SIG-M5 treated with dmso at 0.1 percent for 504 hours (cell line): ENCODE measurements at regions not wholly inside any gene's neighbourhood (a gene's known extent, or its start where the extent isn't known, plus 50 kb on each side); places are given as distances from the start of the nearest gene placed in this dataset.
"Not testable (repeated sequence)": the region's sequence is repeated elsewhere in the genome, so short reads cannot be mapped to it uniquely, and the experiment has no call there.

ENCODE experiments used
- DNase-seq: peaks from one replicate; lab custom pipeline; 2025; ENCODE audit not compliant: unreplicated experiment; lab: John Stamatoyannopoulos, UW

DNA sequence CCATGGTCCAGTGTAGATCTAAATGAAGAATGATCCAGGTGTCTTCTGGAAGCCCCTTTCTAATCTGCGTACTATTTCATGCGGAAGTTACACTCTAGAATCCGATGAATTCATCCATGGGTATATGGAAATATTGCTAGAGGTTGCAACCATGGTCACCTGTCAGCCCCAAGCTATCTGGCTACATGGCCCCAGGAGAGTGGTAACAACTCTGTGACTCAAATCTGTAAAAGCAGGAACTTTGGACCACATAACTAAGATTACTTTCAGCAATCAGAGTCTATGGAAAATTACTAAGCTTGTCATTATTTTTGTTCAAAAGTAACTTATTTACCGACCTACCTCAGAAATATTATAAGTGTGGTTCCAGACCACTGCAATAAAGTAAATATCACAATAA is 150.6 kb upstream of the MED14 start:
- no peak for DNase-seq

DNA sequence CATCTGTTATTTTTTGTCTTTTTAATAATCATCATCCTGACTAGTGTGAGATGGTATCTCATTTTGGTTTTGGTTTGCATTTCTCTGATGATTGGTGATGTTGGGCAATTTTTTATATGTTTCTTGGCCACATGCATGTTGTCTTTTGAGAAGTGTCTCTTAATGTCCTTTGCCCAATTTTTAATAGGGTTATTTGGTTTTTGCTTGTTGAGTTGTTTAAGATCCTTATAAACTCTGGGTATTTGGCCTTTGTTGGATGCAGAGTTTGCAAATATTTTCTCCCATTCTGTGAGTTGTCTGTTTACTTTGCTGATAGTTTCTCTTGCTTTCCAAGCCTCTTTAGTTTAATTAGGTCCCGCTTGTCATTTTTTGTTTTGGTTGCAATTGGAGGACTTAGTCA is 152.1 kb upstream of the MED14 start:
- DNase-seq: no peak

DNA sequence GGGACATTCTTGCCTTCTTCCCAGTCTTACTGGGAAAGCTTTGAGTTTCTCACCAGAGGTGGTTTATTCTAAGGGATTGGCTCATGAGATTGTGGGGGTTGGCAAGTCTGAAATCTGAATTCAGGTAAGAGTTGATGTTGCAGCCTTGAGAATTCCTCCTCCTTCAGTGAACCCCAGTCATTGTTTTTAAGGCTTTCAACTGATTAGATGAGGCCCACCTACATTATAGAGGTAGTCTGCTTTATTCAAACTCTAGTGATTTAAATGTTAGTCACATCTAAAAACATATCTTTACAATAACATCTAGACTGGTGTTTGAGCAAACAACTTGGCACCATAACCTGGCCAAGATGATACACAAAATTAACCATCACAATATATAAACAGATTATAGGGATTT is 156.5 kb upstream of the MED14 start:
- no peak for DNase-seq

DNA sequence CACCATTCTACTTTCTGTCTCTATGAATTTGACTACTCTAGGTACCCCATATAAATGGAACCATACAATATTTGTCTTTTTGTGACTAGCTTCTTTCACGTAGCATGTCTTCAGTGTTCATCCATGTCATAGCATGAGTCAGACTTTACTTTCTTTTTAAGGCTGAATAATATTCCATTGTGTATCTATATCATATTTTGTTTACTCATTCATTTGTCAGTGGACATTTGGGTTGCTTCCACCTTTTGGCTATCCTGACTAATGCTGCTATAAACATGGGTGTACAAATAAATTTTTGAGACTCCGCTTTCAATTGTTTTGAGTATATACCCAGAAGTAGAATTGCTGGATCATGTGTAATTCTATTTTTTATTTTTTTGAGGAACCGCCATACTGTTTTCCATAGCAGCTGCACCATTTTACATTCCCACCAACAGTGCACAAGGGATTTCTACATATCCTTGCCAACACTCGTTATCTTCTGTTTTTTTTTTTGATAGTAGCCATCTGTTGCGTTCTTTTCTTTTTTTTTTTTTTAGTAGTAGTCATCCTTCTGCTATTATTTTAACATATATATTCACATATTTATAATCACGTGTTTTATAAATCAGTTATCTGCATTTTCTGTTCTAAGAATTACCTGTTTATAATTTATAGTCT is 158.0 kb upstream of the MED14 start:
- DNase-seq: no peak

DNA sequence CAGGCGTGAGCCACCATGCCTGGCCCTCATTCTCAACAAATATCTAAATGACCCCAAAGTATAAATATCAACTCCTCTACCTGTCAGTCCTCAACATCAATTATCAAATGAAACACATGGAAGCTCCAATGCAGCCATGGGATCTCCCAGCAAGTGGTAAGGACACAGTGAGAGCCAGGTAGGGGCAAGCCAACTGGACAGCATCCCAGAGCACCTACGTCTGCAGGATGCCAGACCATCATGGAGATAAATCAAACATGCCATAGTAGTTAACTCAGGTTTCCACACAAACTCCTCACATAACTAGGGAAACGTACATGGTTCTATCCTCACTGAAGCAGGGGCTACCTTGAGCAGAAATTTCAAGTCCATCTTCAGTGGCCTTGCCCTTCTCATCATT is 159.9 kb upstream of the MED14 start:
- no peak for DNase-seq

DNA sequence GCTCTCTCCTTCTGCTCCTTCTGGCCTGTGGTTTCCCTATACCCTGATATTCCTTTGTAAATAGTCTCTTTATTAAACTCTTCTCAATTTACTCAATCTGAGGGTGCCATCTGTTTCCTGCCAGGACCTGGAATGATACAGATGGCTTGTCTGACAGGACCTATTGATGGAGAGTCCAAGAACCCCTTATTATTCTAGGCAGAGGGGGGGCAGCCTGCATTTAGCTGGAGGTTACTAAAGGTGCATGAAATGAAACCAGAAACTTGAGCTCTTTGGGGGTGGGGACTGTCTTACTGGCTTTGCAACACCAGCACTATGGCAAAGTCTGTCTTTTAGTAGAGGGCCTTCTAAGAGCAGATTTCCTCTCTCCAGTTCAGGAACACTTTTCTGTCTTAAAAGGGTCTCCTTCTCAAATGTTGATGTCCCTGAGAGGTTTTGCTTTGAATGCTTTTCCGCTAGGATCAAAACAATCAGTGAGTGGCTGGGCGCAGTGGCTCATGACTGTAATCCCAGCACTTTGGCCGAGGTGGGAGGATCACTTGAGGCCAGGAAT is 162.5 kb upstream of the MED14 start:
- DNase-seq: no peak

DNA sequence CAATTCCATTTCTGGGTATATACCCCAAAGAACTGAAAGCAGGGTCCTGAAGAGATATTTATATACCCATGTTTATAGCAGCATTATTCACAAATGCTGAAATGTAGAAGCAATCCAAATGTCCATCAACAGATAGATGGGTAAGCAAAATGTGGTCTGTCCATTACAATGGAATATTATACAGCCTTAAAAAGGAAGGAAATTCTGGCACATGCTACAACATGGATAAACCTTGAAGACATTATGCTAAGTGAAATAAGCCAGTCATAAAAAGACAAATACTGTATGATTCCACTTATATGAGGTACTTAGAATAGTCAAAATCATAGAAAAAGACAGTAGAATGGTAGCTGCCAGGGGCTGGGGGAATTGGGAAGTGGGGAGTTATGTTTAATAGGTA is 169.4 kb upstream of the MED14 start:
- DNase-seq: not testable (repeated sequence)

DNA sequence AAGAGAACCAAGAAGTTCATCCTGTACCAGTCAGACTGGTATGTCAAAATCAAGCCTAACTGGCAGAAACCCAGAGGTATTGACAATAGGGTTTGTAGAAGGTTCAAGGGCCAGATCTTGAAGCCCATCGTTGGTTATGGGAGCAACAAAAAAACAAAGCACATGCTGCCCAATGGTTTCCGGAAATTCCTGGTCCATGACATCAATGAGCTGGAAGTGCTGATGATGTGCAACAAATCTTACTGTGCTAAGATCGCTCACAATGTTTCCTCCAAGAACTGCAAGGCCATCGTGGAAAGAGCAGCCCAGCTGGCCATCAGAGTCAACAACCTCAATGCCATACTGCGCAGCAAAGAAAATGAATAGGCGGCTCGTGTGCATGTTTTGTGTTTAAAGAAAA is 172.7 kb upstream of the MED14 start:
- no peak for DNase-seq

DNA sequence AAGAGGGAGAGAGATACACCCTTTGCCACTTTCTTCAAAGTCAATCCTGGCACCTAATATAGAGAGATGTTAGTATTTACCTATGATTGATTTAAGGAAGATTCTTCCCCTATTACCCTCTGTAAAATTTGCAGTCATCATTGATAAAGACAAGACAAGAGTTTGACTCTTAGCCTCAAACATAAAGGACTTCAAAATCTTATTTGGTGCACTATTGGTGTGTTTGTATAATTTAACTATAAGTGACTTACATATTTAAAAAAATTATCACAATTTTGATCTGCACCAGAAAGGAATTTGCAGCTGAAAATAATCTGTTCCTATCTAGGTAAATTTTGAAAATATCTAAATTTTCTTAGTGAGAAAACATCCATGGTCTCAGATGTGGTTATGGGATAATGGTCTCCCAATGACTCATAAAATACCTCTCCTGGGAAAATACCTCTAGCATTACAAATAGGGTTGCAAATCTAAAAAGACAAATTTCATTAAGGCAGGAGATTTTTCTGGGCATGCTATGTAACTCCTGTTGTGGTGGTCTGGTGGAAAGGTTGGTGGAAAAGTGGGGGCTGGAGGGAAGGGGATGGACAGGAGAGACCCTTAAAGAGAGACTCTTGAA is 173.6 kb upstream of the MED14 start:
- no peak for DNase-seq

DNA sequence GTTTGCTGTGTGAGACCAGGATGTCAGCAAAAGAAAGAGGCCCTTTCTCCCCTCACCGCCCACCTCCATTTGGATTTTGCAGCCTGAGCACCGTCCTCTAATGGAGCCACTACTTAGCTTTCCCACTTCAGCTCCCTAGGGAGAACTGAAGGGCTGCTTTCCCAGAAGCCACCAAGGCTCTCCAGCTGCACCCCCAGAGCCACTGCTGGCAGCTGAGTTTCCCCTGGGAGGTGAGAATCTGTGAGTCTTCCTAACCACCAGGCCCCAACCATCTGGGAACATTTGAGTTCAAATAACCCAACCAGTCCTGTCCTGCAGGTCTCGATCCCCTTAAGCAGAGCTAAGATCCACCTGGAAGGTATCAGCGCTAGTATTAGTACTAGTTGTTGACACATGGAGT is 173.1 kb upstream of the USP9X start:
- DNase-seq: no peak

DNA sequence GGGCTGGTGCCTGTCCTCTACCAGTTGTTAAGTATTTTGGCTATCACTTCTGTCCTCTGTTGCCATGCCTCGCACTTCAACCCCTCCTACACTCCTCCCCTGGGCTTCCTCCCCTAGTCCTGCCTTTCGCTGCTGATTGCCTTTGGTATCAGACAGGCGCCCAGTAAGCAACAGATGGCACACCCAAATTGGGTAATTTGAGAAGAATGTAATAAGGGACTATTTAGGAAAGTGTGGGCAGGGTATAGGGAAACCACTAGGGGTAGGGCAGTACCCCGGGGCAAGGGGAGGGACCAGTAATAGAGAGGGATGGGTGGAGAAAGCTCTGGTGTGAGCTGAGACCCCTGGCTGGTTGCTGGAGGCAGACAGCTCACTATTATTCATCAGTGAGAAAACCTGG is 172.7 kb upstream of the USP9X start:
- no peak for DNase-seq

DNA sequence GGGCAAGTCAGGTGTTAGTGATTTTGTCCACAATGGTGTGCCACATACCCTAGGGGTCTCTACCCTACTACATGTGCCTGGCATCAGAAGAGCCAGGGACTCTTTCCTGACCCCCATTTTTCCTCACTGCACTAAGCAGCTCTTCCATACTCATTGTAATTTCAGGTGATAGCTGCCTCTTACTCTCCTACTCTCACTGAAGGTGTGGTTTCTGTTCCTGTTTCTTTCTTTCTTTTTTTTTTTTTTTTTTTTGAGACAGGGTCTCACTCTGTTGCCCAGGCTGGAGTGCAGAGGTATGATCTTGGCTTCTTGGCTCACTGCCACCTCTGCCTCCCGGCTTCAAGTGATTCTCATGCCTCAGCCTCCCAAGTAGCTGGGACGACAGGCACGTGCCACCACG is 164.9 kb upstream of the USP9X start:
- DNase-seq: no peak

DNA sequence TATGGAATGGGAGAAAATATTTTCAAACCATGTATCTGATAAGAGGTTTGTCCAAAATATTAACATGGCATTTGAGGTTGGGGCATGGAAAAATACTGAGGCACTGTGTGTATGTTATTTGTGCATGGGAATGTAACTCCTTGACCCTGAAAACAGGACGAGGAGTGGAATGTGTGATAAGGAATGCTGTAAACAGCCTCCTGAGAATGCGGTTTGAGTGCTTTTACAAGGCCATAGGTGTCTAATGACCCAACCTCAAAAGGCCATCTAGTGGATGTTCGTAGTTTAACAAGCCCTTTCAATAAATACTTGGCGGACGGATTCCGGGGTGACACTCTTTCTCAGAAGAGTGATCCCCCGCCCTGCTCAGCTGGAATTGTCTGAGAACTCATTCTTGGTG is 162.9 kb upstream of the USP9X start:
- peak; percentile 11 for DNase-seq

DNA sequence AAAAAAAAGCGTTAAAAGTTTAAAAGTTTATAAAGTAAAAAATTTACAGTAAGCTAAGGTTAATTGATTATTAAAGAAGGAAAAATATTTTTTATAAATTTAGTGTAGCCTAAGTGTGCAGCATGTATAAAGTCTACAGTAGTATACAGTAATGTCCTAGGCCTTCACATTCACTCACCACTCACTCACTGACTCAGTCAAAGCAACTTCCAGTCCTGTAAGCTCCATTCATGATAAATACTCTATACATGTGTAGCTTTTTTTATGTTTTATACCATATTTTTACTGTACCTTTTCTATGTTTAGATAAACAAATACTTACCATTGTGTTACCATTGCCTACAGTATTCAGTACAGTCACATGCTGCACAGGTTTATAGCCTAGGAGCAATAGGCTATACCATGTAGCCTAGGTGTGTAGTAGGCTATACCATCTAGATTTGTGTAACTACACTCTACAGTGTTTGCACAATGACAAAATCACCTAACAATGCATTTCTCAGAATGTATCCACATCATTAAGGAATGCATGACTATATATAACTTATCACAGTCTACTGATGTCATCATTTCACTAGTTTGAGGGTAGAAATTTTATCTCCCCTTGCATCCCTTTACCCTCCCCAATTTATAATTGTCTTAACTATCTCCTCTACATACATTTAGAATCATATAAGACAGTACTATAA is 158.4 kb upstream of the USP9X start:
- DNase-seq: not testable (repeated sequence)

DNA sequence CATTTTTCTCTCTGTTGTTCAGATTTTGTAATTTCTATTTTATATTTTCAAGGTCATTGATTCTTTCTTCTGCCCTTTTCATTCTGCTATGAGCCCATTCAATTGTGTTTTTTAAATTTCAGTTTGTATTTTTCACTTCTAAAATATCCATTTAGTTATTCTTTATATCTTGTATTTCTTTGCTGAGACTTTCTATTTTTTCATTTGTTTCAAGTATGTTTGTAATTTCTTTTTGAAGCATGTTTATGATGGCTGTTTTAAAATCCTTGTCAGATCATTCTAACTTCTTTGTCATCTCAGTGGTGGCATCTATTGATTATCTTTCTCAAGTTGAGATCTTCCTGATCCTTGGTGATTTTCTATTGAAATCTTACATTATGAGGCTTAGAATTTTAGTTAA is 157.2 kb upstream of the USP9X start:
- no peak for DNase-seq

DNA sequence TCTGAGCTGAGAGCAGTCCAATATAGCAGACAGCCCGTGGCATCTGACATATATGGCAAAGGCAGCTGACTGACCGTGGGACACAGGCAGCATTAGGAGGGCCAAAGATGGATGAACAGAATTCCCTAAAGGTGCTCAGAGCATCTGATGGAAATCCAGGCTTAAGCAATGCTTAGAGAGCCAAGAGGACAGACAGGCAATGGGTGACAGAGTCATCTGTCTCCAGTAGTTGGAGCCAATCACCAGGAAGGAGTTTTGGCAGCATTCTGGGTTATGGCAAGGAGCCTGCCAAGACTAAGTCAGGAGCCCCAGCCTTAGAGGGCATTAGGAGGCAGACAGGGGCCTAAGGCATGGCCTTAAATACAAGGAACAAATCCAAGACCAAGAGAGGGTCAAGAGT is 153.3 kb upstream of the USP9X start:
- DNase-seq: no peak

DNA sequence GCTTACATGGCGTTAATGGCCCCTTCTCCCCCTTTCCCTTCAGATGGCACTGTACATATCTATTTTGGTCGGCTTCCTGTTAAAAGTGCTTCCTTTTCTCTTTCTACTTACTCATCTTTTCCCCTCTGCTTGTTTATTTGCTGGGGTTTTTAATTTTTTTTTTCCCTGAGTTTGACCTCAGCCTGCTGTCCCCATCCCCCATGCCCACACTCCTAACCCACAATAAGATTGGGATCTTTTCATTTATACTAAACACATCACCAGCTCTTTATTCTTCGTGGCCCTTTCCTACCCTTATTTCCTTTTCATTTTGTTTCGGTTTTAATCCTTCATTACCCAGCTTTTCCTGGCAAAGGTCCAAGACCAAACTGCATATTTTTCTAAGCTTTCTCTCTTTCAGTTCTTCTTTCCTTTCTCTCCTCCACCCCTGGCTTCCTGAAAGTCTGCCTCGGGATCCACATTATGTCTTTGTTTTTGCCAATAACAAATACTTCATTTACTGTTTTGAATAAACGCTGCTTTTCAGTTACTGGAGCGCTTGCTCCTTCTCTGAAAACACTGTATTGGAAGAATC is 152.0 kb upstream of the USP9X start:
- DNase-seq: peak; percentile 46

DNA sequence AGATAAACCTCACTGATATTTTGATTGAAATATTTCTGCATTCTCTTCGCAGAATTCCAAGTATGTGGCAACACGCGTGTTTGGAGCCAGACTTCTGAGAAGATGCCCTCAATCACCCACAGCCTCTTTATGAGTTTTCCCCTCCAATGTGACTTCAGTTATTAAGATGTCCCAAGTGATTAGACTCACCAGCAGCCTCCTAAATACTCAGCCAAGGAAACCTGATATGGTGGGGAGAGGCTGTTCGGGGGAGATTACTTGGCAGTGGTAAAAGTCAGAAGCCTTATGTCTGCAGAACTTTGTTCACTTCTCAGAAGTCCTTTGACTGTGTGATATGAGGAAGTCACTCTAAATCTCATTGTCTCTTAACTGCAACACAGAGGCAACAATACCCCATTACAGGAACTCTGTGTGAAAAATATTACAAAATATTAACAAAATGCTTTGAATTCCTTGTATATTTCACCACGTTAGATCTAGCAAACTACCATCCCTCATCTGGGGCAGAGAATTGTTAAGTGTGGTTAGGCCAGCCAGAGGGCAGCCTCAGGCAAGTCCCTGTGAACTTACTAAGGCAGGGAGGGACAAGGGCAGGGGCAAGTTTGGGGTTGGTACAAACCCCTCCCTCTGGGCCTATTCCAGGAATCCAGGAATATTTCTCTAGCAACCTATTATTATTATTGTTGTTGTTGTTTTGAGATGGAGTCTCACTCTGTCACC is 151.4 kb upstream of the USP9X start:
- DNase-seq: peak; percentile 44

DNA sequence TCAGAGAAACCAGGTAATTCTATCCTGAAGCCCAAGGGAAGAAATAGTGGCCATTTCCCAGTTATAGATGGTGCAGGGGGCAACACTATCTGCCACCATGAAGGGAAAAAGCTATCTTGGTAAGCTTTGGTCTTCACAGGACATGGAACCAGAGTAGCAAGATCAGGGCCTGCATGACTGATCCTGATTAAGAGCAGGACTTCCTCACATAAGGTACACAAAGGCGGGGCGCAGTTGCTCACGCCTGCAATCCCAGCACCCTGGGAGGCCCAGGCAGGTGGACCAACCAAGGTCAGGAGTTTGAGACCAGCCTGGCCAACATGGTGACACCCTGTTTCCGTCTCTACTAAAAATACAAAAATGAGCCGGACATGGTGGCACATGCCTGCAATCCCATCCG is 148.4 kb upstream of the USP9X start:
- no peak for DNase-seq

DNA sequence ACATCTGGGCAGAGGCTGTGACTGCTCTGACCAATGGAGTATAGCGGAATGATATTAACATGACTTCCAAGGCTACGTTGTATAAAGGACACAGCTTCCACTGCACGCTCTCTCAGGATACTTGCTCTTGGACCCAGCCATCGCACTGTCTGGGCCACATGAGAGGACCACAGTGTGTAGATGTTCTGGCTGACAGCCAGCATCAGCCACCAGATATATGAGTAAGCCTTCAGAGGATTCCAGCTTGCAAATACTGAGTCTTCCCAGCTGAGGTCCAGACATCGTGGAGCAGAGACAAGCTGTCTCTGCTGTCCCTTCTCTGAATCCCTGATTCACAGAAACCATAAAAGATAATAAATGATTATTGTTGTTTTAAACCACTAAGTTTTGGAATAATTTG is 146.8 kb upstream of the USP9X start:
- no peak for DNase-seq

DNA sequence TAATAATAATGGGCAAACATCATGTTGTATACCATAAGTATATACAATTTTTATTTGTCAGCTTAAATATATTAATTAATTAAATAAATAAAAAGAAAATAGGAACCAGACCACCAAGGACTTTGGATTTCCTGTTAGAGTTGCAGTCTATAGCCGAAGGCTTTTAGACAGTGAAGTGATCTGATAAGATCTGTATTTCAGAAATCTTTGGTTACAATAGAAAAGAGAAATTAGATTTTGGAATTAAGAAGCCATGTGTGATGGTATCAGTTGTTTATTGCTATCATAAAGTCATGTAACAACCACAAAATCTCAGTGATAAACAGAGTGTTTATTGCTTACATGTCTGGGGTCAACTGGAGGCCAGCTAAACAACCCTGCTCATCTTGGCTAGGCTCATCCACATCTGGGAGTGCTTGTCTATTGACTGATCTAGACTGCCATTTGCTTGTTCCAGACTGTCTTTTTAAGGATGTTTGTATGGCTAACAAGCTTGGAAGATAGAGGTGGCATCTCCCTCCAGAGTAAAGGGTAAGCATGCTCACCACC is 142.1 kb upstream of the USP9X start:
- no peak for DNase-seq
